ENCODE measurements at regions not wholly inside any gene's neighbourhood (a gene's known extent, or its start where the extent isn't known, plus 50 kb on each side); places are given as distances from the start of the nearest gene placed in this dataset.
"Not testable (repeated sequence)": the region's sequence is repeated elsewhere in the genome, so short reads cannot be mapped to it uniquely, and the experiment has no call there.

GRCh38 chr1:161433191-161433590, 65.5 kb upstream of the CFAP126 start:
- TF ChIP-seq CTCF (IDR thresholded peaks at IDR 0.05; ENCODE audit: insufficient read depth, low read length, poor library complexity, severe bottlenecking); EZH2phosphoT487 (conservative IDR thresholded peaks at IDR 0.05; ENCODE audit: low read length): not testable (repeated sequence)

Data from SU-DHL-6 (cell line).